Fibroblast of lung (primary cell): ENCODE measurements at regions not wholly inside any gene's neighbourhood (a gene's known extent, or its start where the extent isn't known, plus 50 kb on each side); places are given as distances from the start of the nearest gene placed in this dataset.

Experiments used
- DNase-seq, 2 donors: peaks; one replicate each; pipeline versions ENCODE4 v3.0.0 to v3.0.0-alpha.2; 2010; ENCODE audit warnings: low read depth in 2 of 2
- H2AFZ ChIP-seq: 2 replicates; pipeline ENCODE4 v1.5.1; 2012; ENCODE audit warnings: low read length, control low read depth, inconsistent platforms
- H3K27ac ChIP-seq: 2 replicates; pipeline ENCODE4 v1.5.1; 2011; ENCODE audit warnings: low read length, control low read depth; ENCODE audit not compliant: insufficient read depth
- H3K27me3 ChIP-seq: 2 replicates; pipeline ENCODE4 v1.5.1; 2011; ENCODE audit warnings: mild to moderate bottlenecking, low read length; ENCODE audit not compliant: control insufficient read depth, insufficient read depth
- H3K36me3 ChIP-seq: 2 replicates; pipeline ENCODE4 v1.5.1; 2011; ENCODE audit warnings: low read length; ENCODE audit not compliant: control insufficient read depth, insufficient read depth
- H3K4me1 ChIP-seq: 2 replicates; pipeline ENCODE4 v1.5.1; 2011; ENCODE audit warnings: low read length; ENCODE audit not compliant: control insufficient read depth, insufficient read depth; ENCODE audit errors: extremely low read depth
- H3K4me2 ChIP-seq: 2 replicates; pipeline ENCODE4 v1.5.1; 2011; ENCODE audit warnings: low read length, control low read depth; ENCODE audit not compliant: insufficient read depth; ENCODE audit errors: extremely low read depth
- H3K4me3 ChIP-seq, 4 experiments: fragments of 200-600 bp in 1 of 4; sonication (generic) in 1 of 4; replicated peaks in 1 of 4; 2 replicates each; pipeline ENCODE4 v1.5.1; 2011 to 2016; ENCODE audit warnings: low read length in 4 of 4, low read depth in 3 of 4, mild to moderate bottlenecking in 3 of 4, control low read depth in 2 of 4, inconsistent platforms in 1 of 4, mixed read lengths in 1 of 4; ENCODE audit not compliant: insufficient read depth in 1 of 4; ENCODE audit errors: control extremely low read depth in 1 of 4
- H3K79me2 ChIP-seq: 2 replicates; pipeline ENCODE4 v1.5.1; 2012; ENCODE audit warnings: mild to moderate bottlenecking, low read length, inconsistent platforms; ENCODE audit not compliant: control insufficient read depth, insufficient read depth
- H3K9ac ChIP-seq: 2 replicates; pipeline ENCODE4 v1.5.1; 2011; ENCODE audit warnings: mild to moderate bottlenecking, low read length, control low read depth; ENCODE audit not compliant: insufficient read depth
- H3K9me3 ChIP-seq: 2 replicates; pipeline ENCODE4 v1.5.1; 2012; ENCODE audit warnings: low read depth, low read length; ENCODE audit not compliant: control insufficient read depth, insufficient read depth
- H4K20me1 ChIP-seq: 2 replicates; pipeline ENCODE4 v1.5.1; 2011; ENCODE audit warnings: low read length; ENCODE audit not compliant: control insufficient read depth, insufficient read depth; ENCODE audit errors: extremely low read depth
- CTCF ChIP-seq, 2 donors: IDR thresholded peaks in 1 of 2; conservative IDR thresholded peaks in 1 of 2; 1 replicate in 1 of 2; 2 replicates in 1 of 2; pipeline ENCODE4 v1.5.1; 2011 to 2012; ENCODE audit warnings: low read length in 2 of 2, control low read depth in 1 of 2, inconsistent platforms in 1 of 2, low read depth in 1 of 2, mild to moderate bottlenecking in 1 of 2
- EZH2 ChIP-seq: IDR thresholded peaks from 2 replicates; pipeline ENCODE4 v1.5.1; 2012; ENCODE audit warnings: low read length, control low read depth, mild to moderate bottlenecking; ENCODE audit errors: missing control alignments

GRCh38 chr6:151749341-151749740, 58.1 kb upstream of the ESR1 start:
- Histone ChIP-seq H3K9ac (no peak overlapping the region), H3K4me3 (no peak overlapping the region), H3K9me3 (no peaks in the 10 kb centered on the region), H4K20me1 (no peaks in the 10 kb centered on the region), H3K4me2 (no peak overlapping the region), H3K4me1 (no peaks in the 10 kb centered on the region), H3K36me3 (no peaks in the 10 kb centered on the region), H3K27me3 (no peaks in the 10 kb centered on the region), H3K79me2 (no peaks in the 10 kb centered on the region), H3K27ac (no peak overlapping the region), H2AFZ (no peak overlapping the region)
- TF ChIP-seq CTCF (conservative IDR thresholded peaks at IDR 0.05 in 1 of 2, IDR thresholded peaks at IDR 0.05 in 1 of 2; ENCODE audit: low read depth in 1 of 2, low read length in 2 of 2) (no peak), EZH2 (no peak)
- DNase-seq = no peak

GRCh38 chr6:151753581-151753980, 53.9 kb upstream of the ESR1 start:
- Histone ChIP-seq H2AFZ (no peak overlapping the region), H3K4me1 (no peaks in the 10 kb centered on the region), H4K20me1 (no peaks in the 10 kb centered on the region), H3K27ac (no peak overlapping the region), H3K9me3 (no peaks in the 10 kb centered on the region), H3K79me2 (no peaks in the 10 kb centered on the region), H3K36me3 (no peaks in the 10 kb centered on the region), H3K27me3 (no peaks in the 10 kb centered on the region), H3K4me3 (no peak overlapping the region), H3K4me2 (no peak overlapping the region), H3K9ac (no peak overlapping the region)
- no peak for TF ChIP-seq CTCF (conservative IDR thresholded peaks at IDR 0.05 in 1 of 2, IDR thresholded peaks at IDR 0.05 in 1 of 2; ENCODE audit: low read depth in 1 of 2, low read length in 2 of 2)
- TF ChIP-seq EZH2 = no peak
- DNase-seq = no peak

- H3K27ac ChIP-seq = no peak overlapping the region
- H3K4me2 ChIP-seq = no peak overlapping the region
- no peaks in the 10 kb centered on the region for H3K9me3 ChIP-seq
- no peaks in the 10 kb centered on the region for H3K4me1 ChIP-seq
- H3K9ac ChIP-seq = no peak overlapping the region
- no peak overlapping the region for H2AFZ ChIP-seq
- no peaks in the 10 kb centered on the region for H3K36me3 ChIP-seq
- no peaks in the 10 kb centered on the region for H4K20me1 ChIP-seq
- no peak for DNase-seq
- no peak overlapping the region for H3K4me3 ChIP-seq
- H3K79me2 ChIP-seq = no peaks in the 10 kb centered on the region
- TF ChIP-seq EZH2 (no peak), CTCF (conservative IDR thresholded peaks at IDR 0.05 in 1 of 2, IDR thresholded peaks at IDR 0.05 in 1 of 2; ENCODE audit: low read depth in 1 of 2, low read length in 2 of 2) (no peak)
- no peaks in the 10 kb centered on the region for H3K27me3 ChIP-seq
These were observed 50.0 kb upstream of the ESR1 start for GRCh38 chr6:151757506-151757955.
